Gastroesophageal sphincter (tissue), 3 donors: ENCODE measurements at regions not wholly inside any gene's neighbourhood (a gene's known extent, or its start where the extent isn't known, plus 50 kb on each side); places are given as distances from the start of the nearest gene placed in this dataset.
A peak's percentile ranks its signal among the peaks of the same experiment; 100 is the strongest.
"Not testable (repeated sequence)": the region's sequence is repeated elsewhere in the genome, so short reads cannot be mapped to it uniquely, and the experiment has no call there.

Source experiments
- POLR2AphosphoS5 ChIP-seq: sonication (generic); formaldehyde crosslinking; IDR thresholded peaks from one replicate; pipeline ENCODE4 v1.6.1; 2017; ENCODE audit warnings: antibody characterized with exemption
- TF ChIP-seq, protein P1 (sequence below), 4 experiments: fragments of 200-600 bp in 2 of 4; fragments of 450-650 bp in 2 of 4; sonication (generic) in 1 of 4; IDR thresholded peaks; one replicate each; pipeline ENCODE4 v1.5.1; 2017 to 2019; ENCODE audit warnings: antibody characterized with exemption in 4 of 4, mild to moderate bottlenecking in 2 of 4, moderate library complexity in 2 of 4

DNA sequence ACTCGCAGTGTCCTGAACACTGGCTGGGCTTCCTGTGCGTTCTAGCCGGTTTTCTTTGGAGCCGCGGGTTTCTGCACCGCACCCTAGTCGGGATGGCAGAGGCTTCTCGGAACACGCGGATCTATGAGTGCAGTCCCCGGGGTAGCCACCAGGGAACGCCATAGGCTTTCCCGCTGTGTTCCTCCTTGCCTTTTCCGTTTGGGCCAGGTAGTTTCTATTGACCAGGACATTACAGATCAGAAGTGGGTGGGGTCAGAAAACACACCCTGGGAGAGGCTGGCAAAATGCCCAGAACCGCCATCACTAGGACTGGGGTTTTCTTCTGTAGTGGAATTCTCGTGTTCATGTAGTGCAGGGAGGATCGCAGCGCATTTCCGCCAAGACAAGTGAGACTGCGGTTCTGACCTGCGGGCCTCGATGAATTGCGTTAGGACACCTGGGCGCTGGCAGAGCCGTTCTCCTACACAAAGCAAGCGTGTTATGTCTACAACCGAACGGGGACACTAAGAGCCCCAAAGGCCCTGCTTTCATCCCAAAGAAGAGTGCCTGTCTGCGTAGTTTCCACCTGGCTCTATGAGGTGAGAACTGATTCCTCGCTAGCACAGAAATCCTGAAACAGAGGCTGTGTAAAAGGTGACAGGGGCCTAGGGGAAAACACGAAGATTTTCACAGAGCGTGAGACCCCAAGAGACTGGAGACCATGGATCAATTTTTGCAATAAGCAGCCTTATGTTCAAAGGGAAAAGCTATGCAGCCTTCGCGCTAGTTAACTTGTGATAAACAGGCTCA lies 121.5 kb downstream of the PPIAL4G start:
- TF ChIP-seq, protein P1, sequence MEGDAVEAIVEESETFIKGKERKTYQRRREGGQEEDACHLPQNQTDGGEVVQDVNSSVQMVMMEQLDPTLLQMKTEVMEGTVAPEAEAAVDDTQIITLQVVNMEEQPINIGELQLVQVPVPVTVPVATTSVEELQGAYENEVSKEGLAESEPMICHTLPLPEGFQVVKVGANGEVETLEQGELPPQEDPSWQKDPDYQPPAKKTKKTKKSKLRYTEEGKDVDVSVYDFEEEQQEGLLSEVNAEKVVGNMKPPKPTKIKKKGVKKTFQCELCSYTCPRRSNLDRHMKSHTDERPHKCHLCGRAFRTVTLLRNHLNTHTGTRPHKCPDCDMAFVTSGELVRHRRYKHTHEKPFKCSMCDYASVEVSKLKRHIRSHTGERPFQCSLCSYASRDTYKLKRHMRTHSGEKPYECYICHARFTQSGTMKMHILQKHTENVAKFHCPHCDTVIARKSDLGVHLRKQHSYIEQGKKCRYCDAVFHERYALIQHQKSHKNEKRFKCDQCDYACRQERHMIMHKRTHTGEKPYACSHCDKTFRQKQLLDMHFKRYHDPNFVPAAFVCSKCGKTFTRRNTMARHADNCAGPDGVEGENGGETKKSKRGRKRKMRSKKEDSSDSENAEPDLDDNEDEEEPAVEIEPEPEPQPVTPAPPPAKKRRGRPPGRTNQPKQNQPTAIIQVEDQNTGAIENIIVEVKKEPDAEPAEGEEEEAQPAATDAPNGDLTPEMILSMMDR (IDR thresholded peaks at IDR 0.05): peak in 2 of 4 experiments; percentile 23 to 27
- not testable (repeated sequence) for TF ChIP-seq POLR2AphosphoS5
